HUDEP-2 (cell line): ENCODE measurements at regions not wholly inside any gene's neighbourhood (a gene's known extent, or its start where the extent isn't known, plus 50 kb on each side); places are given as distances from the start of the nearest gene placed in this dataset.
"Not testable (repeated sequence)": the region's sequence is repeated elsewhere in the genome, so short reads cannot be mapped to it uniquely, and the experiment has no call there.

Source experiments
- DNase-seq, 76 experiments: peaks; one replicate each; lab custom pipeline; 2025; ENCODE audit not compliant: unreplicated experiment in 76 of 76; lab: John Stamatoyannopoulos, UW

GRCh38 chr14:89699071-89699470, 255.5 kb downstream of the EFCAB11 start:
- DNase-seq, result no peak

GRCh38 chr14:89697281-89698060, 257.1 kb downstream of the EFCAB11 start:
- DNase-seq, result no peak

- no peak for DNase-seq
Observed at GRCh38 chr14:89695846-89696245, 258.7 kb downstream of the EFCAB11 start.

GRCh38 chr14:89690139-89690538, 264.4 kb downstream of the EFCAB11 start:
- DNase-seq, result no peak

- not testable (repeated sequence) for DNase-seq
Observed at GRCh38 chr14:89689711-89690110, 264.8 kb downstream of the EFCAB11 start.

- DNase-seq, result no peak
Observed at GRCh38 chr14:89688507-89689211, 265.9 kb downstream of the EFCAB11 start.

GRCh38 chr14:89687129-89687528, 267.4 kb downstream of the EFCAB11 start:
- DNase-seq, result not testable (repeated sequence)

GRCh38 chr14:89684139-89684538, 267.1 kb upstream of the FOXN3 start:
- no peak for DNase-seq

GRCh38 chr14:89681086-89682018, 264.3 kb upstream of the FOXN3 start:
- DNase-seq, result no peak

GRCh38 chr14:89680156-89680555, 263.1 kb upstream of the FOXN3 start:
- no peak for DNase-seq

GRCh38 chr14:89678768-89679167, 261.7 kb upstream of the FOXN3 start:
- DNase-seq, result no peak

GRCh38 chr14:89675590-89675989, 258.6 kb upstream of the FOXN3 start:
- no peak for DNase-seq

- no peak for DNase-seq
Observed at GRCh38 chr14:89674936-89675335, 257.9 kb upstream of the FOXN3 start.

GRCh38 chr14:89674240-89674639, 257.2 kb upstream of the FOXN3 start:
- DNase-seq, result no peak

- DNase-seq, result no peak
Observed at GRCh38 chr14:89673512-89674225, 256.6 kb upstream of the FOXN3 start.

- peak in 2 of 76 experiments; percentile 1 for DNase-seq
Observed at GRCh38 chr14:89672636-89673511, 255.8 kb upstream of the FOXN3 start.

- no peak for DNase-seq
Observed at GRCh38 chr14:89669193-89669592, 252.2 kb upstream of the FOXN3 start.

- DNase-seq, result no peak
Observed at GRCh38 chr14:89667983-89668382, 250.9 kb upstream of the FOXN3 start.

GRCh38 chr14:89665300-89666081, 248.5 kb upstream of the FOXN3 start:
- DNase-seq, result not testable (repeated sequence)
